ENCODE measurements at regions not wholly inside any gene's neighbourhood (a gene's known extent, or its start where the extent isn't known, plus 50 kb on each side); places are given as distances from the start of the nearest gene placed in this dataset.

- H3K9me3 Mint-ChIP-seq: no peaks in the 10 kb centered on the region
- H3K27ac Mint-ChIP-seq (ENCODE audit: unreplicated experiment): no peak overlapping the region
- no peaks in the 10 kb centered on the region for H3K27me3 Mint-ChIP-seq (ENCODE audit: low read depth)
- H3K4me3 Mint-ChIP-seq: no peak overlapping the region
- no peak for TF ChIP-seq CTCF (conservative IDR thresholded peaks at IDR 0.05)
- no peaks in the 10 kb centered on the region for H3K36me3 Mint-ChIP-seq (ENCODE audit: low read depth)
- DNase-seq (ENCODE audit: low read depth, low spot score): no peak
- no peaks in the 10 kb centered on the region for H3K4me1 Mint-ChIP-seq
Observed at GRCh38 chr2:180360283-180360618, 353.2 kb upstream of the CWC22 start.

GRCh38 chr2:180359522-180360282 is 352.6 kb upstream of the CWC22 start:
- no peak for DNase-seq (ENCODE audit: low read depth, low spot score)
- no peaks in the 10 kb centered on the region for H3K36me3 Mint-ChIP-seq (ENCODE audit: low read depth)
- no peak overlapping the region for H3K4me3 Mint-ChIP-seq
- H3K27me3 Mint-ChIP-seq (ENCODE audit: low read depth): no peaks in the 10 kb centered on the region
- H3K27ac Mint-ChIP-seq (ENCODE audit: unreplicated experiment): no peak overlapping the region
- no peaks in the 10 kb centered on the region for H3K4me1 Mint-ChIP-seq
- no peak for TF ChIP-seq CTCF (conservative IDR thresholded peaks at IDR 0.05)
- H3K9me3 Mint-ChIP-seq: no peaks in the 10 kb centered on the region

- Mint-ChIP-seq H3K27ac (ENCODE audit: unreplicated experiment) (no peak overlapping the region), H3K9me3 (no peaks in the 10 kb centered on the region), H3K4me1 (no peaks in the 10 kb centered on the region), H3K27me3 (ENCODE audit: low read depth) (no peaks in the 10 kb centered on the region), H3K4me3 (no peak overlapping the region), H3K36me3 (ENCODE audit: low read depth) (no peaks in the 10 kb centered on the region)
- DNase-seq (ENCODE audit: low read depth, low spot score): no peak
- no peak for TF ChIP-seq CTCF (conservative IDR thresholded peaks at IDR 0.05)
Observed at GRCh38 chr2:180358458-180358857, 351.4 kb upstream of the CWC22 start.

GRCh38 chr2:180356676-180357075 is 349.6 kb upstream of the CWC22 start:
- Mint-ChIP-seq H3K27ac (ENCODE audit: unreplicated experiment) (no peak overlapping the region), H3K9me3 (no peaks in the 10 kb centered on the region), H3K27me3 (ENCODE audit: low read depth) (no peaks in the 10 kb centered on the region), H3K4me1 (no peaks in the 10 kb centered on the region), H3K4me3 (no peak overlapping the region), H3K36me3 (ENCODE audit: low read depth) (no peaks in the 10 kb centered on the region)
- no peak for DNase-seq (ENCODE audit: low read depth, low spot score)
- TF ChIP-seq CTCF (conservative IDR thresholded peaks at IDR 0.05): no peak

GRCh38 chr2:180352620-180353019 is 345.5 kb upstream of the CWC22 start:
- no peak for DNase-seq (ENCODE audit: low read depth, low spot score)
- no peak for TF ChIP-seq CTCF (conservative IDR thresholded peaks at IDR 0.05)
- Mint-ChIP-seq H3K4me1 (no peaks in the 10 kb centered on the region), H3K27ac (ENCODE audit: unreplicated experiment) (no peak overlapping the region), H3K9me3 (peaks cover 8% of the 10 kb centered on the region), H3K27me3 (ENCODE audit: low read depth) (no peaks in the 10 kb centered on the region), H3K36me3 (ENCODE audit: low read depth) (no peaks in the 10 kb centered on the region), H3K4me3 (no peak overlapping the region)
